ENCODE measurements at regions not wholly inside any gene's neighbourhood (a gene's known extent, or its start where the extent isn't known, plus 50 kb on each side); places are given as distances from the start of the nearest gene placed in this dataset.
A peak's percentile ranks its signal among the peaks of the same experiment; 100 is the strongest.

- no peaks in the 10 kb centered on the region for H3K79me2 ChIP-seq (ENCODE audit: control insufficient read depth, insufficient read depth, low read length)
- no peaks in the 10 kb centered on the region for H3K9me3 ChIP-seq (ENCODE audit: control insufficient read depth, low read depth, low read length)
- no peak overlapping the region for H3K9ac ChIP-seq (ENCODE audit: control insufficient read depth, extremely low read depth, insufficient read depth, low read length)
- H3K4me3 ChIP-seq (ENCODE audit: control insufficient read depth in 2 of 3, extremely low read depth in 1 of 3, insufficient read depth in 2 of 3, low read depth in 1 of 3, low read length in 3 of 3): no peak overlapping the region
- H3K27ac ChIP-seq (ENCODE audit: control insufficient read depth, insufficient read depth, low read length): no peak overlapping the region
- H3K9me1 ChIP-seq (ENCODE audit: control insufficient read depth, extremely low read depth, insufficient read depth, low read length): no peaks in the 10 kb centered on the region
- no peaks in the 10 kb centered on the region for H4K20me1 ChIP-seq (ENCODE audit: control insufficient read depth, extremely low read depth, insufficient read depth, low read length)
- FAIRE-seq (peak; percentile 32), DNase-seq (ENCODE audit: low read depth, low spot score) (no peak)
- no peak for TF ChIP-seq CTCF (optimal IDR thresholded peaks at IDR 0.05 in 1 of 3, IDR thresholded peaks at IDR 0.05 in 1 of 3, conservative IDR thresholded peaks at IDR 0.05 in 1 of 3; ENCODE audit: extremely low read depth in 1 of 3, insufficient read depth in 2 of 3, low read length in 3 of 3)
- no peaks in the 10 kb centered on the region for H3K27me3 ChIP-seq (ENCODE audit: control insufficient read depth, extremely low read depth, insufficient read depth, low read length)
- H3K4me1 ChIP-seq (ENCODE audit: control insufficient read depth, extremely low read depth, insufficient read depth, low read length): no peaks in the 10 kb centered on the region
- no peak overlapping the region for H2AFZ ChIP-seq (ENCODE audit: control insufficient read depth, low read length)
- H3K36me3 ChIP-seq (ENCODE audit: control insufficient read depth in 2 of 2, extremely low read depth in 1 of 2, insufficient read depth in 2 of 2, low read length in 2 of 2): no peaks in the 10 kb centered on the region
- H3K4me2 ChIP-seq (ENCODE audit: control insufficient read depth, extremely low read depth, insufficient read depth, low read depth, low read length): no peak overlapping the region
- dilution Hi-C loops (cut with MboI; ENCODE audit: extremely low pct_ligation_motif_present, low sequenced_read_pairs): no loop called here
Observed at GRCh38 chr18:8969639-8970390, 132.7 kb upstream of the NDUFV2 start.

- TF ChIP-seq EZH2 (IDR thresholded peaks at IDR 0.05; ENCODE audit: low read length) (no peak), CTCF (optimal IDR thresholded peaks at IDR 0.05 in 1 of 3, IDR thresholded peaks at IDR 0.05 in 1 of 3, conservative IDR thresholded peaks at IDR 0.05 in 1 of 3; ENCODE audit: extremely low read depth in 1 of 3, insufficient read depth in 2 of 3, low read length in 3 of 3) (no peak)
- Histone ChIP-seq H3K79me2 (ENCODE audit: control insufficient read depth, insufficient read depth, low read length) (no peaks in the 10 kb centered on the region), H3K4me3 (ENCODE audit: control insufficient read depth in 2 of 3, extremely low read depth in 1 of 3, insufficient read depth in 2 of 3, low read depth in 1 of 3, low read length in 3 of 3) (no peak overlapping the region), H3K4me1 (ENCODE audit: control insufficient read depth, extremely low read depth, insufficient read depth, low read length) (no peaks in the 10 kb centered on the region), H3K9me3 (ENCODE audit: control insufficient read depth, low read depth, low read length) (no peaks in the 10 kb centered on the region), H3K27ac (ENCODE audit: control insufficient read depth, insufficient read depth, low read length) (no peak overlapping the region), H3K36me3 (ENCODE audit: control insufficient read depth in 2 of 2, extremely low read depth in 1 of 2, insufficient read depth in 2 of 2, low read length in 2 of 2) (no peaks in the 10 kb centered on the region), H3K9ac (ENCODE audit: control insufficient read depth, extremely low read depth, insufficient read depth, low read length) (no peak overlapping the region), H3K27me3 (ENCODE audit: control insufficient read depth, extremely low read depth, insufficient read depth, low read length) (no peaks in the 10 kb centered on the region), H4K20me1 (ENCODE audit: control insufficient read depth, extremely low read depth, insufficient read depth, low read length) (no peaks in the 10 kb centered on the region), H3K9me1 (ENCODE audit: control insufficient read depth, extremely low read depth, insufficient read depth, low read length) (no peaks in the 10 kb centered on the region), H3K4me2 (ENCODE audit: control insufficient read depth, extremely low read depth, insufficient read depth, low read depth, low read length) (no peak overlapping the region), H2AFZ (ENCODE audit: control insufficient read depth, low read length) (no peak overlapping the region)
- dilution Hi-C loops (cut with MboI; ENCODE audit: extremely low pct_ligation_motif_present, low sequenced_read_pairs): no loop called here
- no peak for DNase-seq (ENCODE audit: low read depth, low spot score)
- FAIRE-seq: no peak
Observed at GRCh38 chr18:8970843-8971242, 131.7 kb upstream of the NDUFV2 start.
